ENCODE measurements at regions not wholly inside any gene's neighbourhood (a gene's known extent, or its start where the extent isn't known, plus 50 kb on each side); places are given as distances from the start of the nearest gene placed in this dataset.

GRCh38 chr1:63205776-63206175 lies 116.6 kb upstream of the FOXD3 start:
- no peak overlapping the region for H3K4me3 ChIP-seq (ENCODE audit: control insufficient read depth, low read depth, low read length)
- DNase-seq (ENCODE audit: low read depth) = no peak
- TF ChIP-seq CTCF (IDR thresholded peaks at IDR 0.05; ENCODE audit: control insufficient read depth, insufficient read depth, low read depth, low read length, missing control alignments) = no peak

GRCh38 chr1:63214553-63214952 lies 107.8 kb upstream of the FOXD3 start:
- no peak for DNase-seq (ENCODE audit: low read depth)
- H3K4me3 ChIP-seq (ENCODE audit: control insufficient read depth, low read depth, low read length) = no peak overlapping the region
- no peak for TF ChIP-seq CTCF (IDR thresholded peaks at IDR 0.05; ENCODE audit: control insufficient read depth, insufficient read depth, low read depth, low read length, missing control alignments)

GRCh38 chr1:63223426-63223825 lies 98.9 kb upstream of the FOXD3 start:
- TF ChIP-seq CTCF (IDR thresholded peaks at IDR 0.05; ENCODE audit: control insufficient read depth, insufficient read depth, low read depth, low read length, missing control alignments) = no peak
- H3K4me3 ChIP-seq (ENCODE audit: control insufficient read depth, low read depth, low read length) = no peak overlapping the region
- DNase-seq (ENCODE audit: low read depth) = no peak

- no peak overlapping the region for H3K4me3 ChIP-seq (ENCODE audit: control insufficient read depth, low read depth, low read length)
- TF ChIP-seq CTCF (IDR thresholded peaks at IDR 0.05; ENCODE audit: control insufficient read depth, insufficient read depth, low read depth, low read length, missing control alignments) = no peak
- no peak for DNase-seq (ENCODE audit: low read depth)
These were observed 91.6 kb upstream of the FOXD3 start for GRCh38 chr1:63230722-63231121.

GRCh38 chr1:63238721-63239120 lies 83.6 kb upstream of the FOXD3 start:
- no peak for DNase-seq (ENCODE audit: low read depth)
- H3K4me3 ChIP-seq (ENCODE audit: control insufficient read depth, low read depth, low read length) = no peak overlapping the region
- TF ChIP-seq CTCF (IDR thresholded peaks at IDR 0.05; ENCODE audit: control insufficient read depth, insufficient read depth, low read depth, low read length, missing control alignments) = no peak

GRCh38 chr1:63245186-63245585 lies 77.2 kb upstream of the FOXD3 start:
- no peak overlapping the region for H3K4me3 ChIP-seq (ENCODE audit: control insufficient read depth, low read depth, low read length)
- TF ChIP-seq CTCF (IDR thresholded peaks at IDR 0.05; ENCODE audit: control insufficient read depth, insufficient read depth, low read depth, low read length, missing control alignments) = no peak
- DNase-seq (ENCODE audit: low read depth) = no peak

GRCh38 chr1:63248216-63248615 lies 74.2 kb upstream of the FOXD3 start:
- no peak overlapping the region for H3K4me3 ChIP-seq (ENCODE audit: control insufficient read depth, low read depth, low read length)
- no peak for DNase-seq (ENCODE audit: low read depth)
- no peak for TF ChIP-seq CTCF (IDR thresholded peaks at IDR 0.05; ENCODE audit: control insufficient read depth, insufficient read depth, low read depth, low read length, missing control alignments)
